ENCODE measurements at regions not wholly inside any gene's neighbourhood (a gene's known extent, or its start where the extent isn't known, plus 50 kb on each side); places are given as distances from the start of the nearest gene placed in this dataset.
A peak's percentile ranks its signal among the peaks of the same experiment; 100 is the strongest.

DNA sequence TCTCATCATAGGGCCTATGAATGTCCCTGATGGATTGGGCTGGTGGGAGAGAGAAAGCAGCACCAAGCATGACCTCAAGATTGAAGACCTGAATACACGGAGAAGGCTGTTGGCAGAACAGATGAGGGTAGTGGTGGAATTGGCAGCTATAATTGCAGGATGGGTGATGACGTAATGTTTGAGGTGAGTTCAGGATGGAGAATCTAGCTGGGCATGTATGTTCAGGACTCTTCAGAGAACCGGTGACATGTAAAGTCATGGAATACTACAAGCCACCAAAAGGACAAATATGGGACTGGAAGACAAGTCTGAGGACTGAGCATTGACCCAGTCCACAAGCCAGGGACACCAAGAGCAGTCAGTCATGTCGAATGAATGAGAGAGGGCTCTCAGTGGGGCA is 999.8 kb upstream of the TMEM132C start:
- DNase-seq = no peak

DNA sequence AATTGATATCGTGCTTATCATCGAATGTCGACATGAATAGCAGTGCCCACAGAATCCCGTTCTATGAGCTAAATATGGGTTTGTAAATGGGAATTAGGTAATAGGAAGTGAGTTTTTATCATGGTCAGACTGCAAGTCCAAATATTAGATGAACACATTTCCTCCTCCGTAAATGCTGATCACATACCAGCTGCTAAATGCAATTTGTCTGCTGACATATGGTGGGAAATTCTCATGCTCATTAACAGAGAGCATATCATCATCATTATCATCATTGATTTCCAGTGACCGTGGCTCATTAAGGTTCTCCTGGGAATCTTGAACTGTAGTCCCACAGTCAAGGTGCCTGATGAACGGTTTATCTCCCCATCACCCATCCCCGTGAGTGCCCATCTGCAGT is 998.8 kb upstream of the TMEM132C start:
- DNase-seq = no peak

- DNase-seq = no peak
Measured at GRCh38 chr12:127268706-127269425, 998.1 kb upstream of the TMEM132C start.

- peak; percentile 54 for DNase-seq
Measured at GRCh38 chr12:127270193-127270592, 996.8 kb upstream of the TMEM132C start.

DNA sequence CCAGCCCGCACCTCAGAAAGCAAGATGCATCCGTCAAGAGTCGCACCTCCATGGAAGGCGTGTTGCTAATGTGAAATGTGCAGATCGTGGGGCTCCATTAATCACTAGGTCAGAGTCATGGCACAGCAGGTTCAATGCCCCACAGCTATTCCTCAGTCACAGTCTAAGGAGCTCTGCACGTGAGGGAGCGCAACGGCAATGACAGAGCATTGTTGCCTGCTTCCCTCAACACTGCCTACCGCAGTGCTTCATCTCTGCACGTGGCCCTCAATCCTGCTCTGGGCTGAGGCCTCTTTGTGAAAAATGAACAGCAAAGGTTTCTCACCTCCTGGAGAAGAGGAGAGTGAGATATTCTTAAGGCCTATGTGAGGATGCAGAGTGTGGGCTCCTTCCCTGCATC is 995.2 kb upstream of the TMEM132C start:
- no peak for DNase-seq

- DNase-seq = no peak
Measured at GRCh38 chr12:127272864-127273263, 994.1 kb upstream of the TMEM132C start.

GRCh38 chr12:127273626-127274025 is 993.3 kb upstream of the TMEM132C start:
- DNase-seq = no peak

DNA sequence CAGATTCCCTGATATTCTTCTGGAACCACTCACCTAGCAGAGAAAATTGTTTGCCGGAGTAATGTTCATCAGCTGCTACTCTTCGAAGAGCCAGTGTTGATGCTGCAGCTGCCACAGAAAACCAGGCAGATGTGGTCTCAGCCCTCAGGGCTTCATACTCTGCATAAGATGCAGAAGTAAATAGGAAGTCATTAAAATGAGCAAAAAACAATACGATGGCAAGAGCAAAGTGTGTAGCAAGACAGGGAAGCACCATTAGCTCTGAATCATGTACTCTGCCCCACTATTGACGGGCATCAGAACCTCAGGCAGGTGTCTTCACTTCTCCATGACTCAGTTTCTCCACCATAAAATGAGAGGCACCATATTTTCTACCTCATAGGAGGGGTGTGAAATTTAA is 991.6 kb upstream of the TMEM132C start:
- no peak for DNase-seq

DNA sequence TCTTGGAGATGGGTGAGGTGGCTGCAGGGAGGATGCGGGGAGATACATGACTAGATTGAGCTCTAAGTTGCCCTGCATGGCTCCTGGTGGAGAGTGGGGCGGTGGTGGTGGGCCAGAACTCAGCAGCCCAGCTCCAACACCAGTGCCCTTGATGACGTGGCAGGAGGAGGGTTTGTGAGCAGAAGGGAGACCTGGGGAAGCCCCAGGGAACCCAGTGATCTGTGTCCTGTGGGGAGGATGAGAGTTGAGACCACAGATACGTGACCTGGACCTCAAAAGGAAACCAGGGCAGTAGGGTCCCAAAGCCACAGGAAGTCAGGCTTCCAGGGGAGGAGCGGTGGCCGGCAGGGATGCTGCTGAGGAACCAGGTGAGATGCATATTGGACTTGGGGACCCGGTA is 989.1 kb upstream of the TMEM132C start:
- DNase-seq = no peak

DNA sequence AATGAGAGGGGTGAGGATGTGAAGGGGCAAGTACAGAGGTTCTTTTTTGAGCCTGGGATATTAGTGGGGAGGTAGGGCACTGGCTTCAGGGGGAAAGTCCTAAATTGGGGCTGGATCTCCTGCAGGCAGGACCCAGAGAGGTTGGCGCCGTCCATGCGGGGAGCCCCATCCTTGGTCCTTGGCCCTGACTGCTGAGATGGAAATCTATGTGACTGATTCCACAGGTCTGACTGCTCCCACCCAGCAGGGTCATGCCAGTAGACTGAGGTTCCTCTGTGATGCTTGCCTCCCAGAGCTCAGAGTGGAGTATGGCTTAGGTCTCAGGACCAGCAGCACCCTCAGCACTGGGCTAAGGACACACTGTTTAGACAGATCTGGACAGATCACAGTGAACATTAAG is 988.6 kb upstream of the TMEM132C start:
- DNase-seq = no peak

DNA sequence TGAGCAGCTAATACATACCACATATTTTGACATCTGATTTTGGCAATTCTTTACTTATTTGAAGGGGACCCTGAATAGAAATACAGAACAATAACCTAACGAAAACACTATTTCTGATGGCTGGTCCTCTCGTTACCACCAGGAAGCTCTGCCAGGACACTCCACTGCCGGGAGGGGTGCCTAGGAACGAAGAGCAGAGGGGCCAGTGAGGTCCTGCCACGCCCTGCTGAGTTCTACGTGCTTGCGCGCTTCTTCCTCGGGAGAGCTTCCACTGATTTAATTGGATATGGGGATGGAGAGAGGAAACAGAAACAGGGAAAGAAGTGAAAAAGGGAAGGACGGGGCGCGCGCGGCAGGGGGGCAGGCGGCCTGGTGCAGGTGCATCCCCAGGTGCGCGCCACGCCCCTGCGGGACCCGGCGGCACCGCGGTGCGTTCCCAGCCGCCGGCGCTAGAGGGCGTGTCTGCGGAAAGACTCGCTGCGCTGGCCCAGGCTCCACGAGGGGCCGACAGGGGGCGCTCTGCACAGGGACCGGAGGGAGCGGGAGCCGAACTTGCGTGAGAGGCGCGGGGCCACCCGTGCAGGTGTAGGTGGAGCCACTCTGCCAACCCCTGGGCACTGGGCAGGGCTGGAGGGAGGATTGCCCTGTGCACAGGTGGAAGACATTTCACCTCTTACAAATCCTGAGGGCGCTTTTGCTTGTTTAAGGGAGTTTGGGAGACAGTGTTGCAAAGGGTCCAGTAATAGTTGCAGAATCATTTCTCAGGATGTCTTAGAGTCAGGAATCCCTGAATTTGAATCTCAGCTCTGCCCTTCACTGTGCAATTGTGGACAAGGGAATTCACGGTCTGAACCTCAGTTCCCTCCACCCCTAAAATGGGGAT is 986.3 kb upstream of the TMEM132C start:
- peak; percentile 76 for DNase-seq

DNA sequence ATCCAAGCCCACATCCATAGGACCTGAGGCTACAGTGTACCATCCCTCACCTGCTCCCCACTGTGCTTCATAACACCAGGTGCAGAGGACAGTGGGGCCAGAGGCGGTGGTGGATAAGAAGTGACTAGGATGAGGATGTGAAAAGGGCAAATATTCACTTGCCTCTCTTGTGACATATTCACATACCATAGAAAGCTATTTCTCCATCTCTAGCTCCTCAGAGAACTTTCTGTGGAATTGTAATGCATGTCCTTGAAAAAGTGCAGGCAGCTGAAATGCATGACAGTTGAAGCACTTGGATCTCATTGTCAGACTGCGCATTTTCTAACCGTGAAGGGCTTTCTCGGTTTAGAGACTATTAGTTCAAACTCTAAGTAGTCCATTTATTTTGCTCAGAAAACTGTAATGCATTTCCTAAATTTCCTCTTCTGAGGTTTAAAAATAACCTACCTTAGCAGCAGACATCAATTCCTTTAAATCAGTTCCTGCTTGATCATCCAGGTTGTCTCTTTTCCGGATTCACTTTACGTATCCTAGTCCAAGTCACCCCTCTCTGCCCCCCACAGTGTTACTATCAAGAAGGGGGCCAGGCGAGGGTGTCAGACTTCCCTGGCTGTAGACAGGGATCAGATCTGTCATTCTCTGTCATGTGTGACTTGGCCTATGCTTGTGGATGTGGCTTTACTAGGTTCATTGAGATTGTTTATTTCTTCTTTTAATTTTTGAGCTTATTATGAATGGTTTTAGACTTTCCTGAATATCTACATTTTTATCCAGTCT is 984.0 kb upstream of the TMEM132C start:
- no peak for DNase-seq

- DNase-seq = no peak
Measured at GRCh38 chr12:127284021-127284420, 982.9 kb upstream of the TMEM132C start.

DNA sequence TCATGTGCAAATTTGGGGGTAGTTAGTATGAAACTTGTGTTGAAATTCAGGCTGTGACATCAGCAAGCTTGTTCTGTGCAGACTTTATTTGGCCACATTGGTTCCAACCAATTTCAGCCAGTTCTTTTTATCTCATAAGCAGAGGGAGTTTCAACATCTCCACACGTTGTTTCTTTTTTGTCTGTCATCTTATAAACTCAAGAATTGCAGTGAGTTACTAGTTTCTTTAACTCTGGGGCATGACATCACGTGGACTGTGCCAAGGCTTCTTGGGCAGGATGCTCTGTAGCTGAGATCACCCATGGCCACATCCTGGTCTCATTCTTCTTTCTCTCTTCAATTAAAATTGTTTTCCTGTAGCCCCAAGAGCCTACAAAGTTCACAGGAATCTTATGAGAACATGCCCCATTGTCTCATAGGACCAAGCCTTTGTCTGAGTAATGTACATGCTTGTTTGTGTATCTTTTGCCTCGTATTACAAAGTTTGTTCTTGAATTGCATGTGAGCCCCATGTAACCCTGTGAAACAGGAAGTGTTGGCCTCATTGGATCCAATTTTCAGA is 982.0 kb upstream of the TMEM132C start:
- no peak for DNase-seq

GRCh38 chr12:127286281-127286680 is 980.7 kb upstream of the TMEM132C start:
- no peak for DNase-seq

- DNase-seq = no peak
Measured at GRCh38 chr12:127287256-127287655, 979.7 kb upstream of the TMEM132C start.

DNA sequence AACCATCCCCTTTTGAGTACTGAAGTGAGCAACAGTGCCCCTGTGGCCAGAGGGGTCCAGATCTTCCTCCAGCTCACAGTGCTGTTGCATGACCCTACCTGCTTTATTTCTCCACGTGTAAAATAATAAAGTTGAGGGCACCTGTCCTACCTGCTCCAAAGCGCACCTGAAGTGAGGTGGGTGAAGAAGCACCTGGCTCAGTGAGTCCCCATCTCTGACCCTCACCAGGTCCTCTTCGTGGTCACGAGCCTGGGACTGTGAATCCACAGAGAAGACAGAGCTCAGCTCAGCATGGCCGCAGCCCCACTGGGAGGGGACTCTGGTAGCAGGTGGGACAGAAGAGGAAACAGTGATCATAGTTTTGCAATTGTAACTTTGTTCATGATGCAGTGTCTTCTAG is 976.7 kb upstream of the TMEM132C start:
- DNase-seq = no peak

DNA sequence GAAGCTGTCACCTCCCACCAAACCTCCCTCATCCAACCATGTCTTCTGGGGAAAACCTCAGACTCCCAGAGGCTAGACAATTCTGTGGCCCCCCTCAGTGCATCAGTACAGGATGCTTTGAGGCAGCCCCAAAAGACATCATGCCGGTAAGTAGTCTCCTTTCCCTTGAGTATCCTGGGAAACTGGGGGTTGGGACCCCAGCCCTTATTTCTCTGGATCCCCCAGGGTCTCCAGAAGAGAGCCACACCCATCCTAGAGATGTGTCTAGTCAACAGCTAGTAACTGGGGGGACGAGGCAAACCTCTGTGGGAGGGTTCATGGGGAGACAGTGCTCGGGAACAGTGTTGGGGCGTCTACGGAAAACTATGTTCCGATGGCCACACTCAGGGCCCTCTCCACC is 974.2 kb upstream of the TMEM132C start:
- no peak for DNase-seq

GRCh38 chr12:127293507-127294310 is 973.3 kb upstream of the TMEM132C start:
- peak; percentile 70 for DNase-seq

DNA sequence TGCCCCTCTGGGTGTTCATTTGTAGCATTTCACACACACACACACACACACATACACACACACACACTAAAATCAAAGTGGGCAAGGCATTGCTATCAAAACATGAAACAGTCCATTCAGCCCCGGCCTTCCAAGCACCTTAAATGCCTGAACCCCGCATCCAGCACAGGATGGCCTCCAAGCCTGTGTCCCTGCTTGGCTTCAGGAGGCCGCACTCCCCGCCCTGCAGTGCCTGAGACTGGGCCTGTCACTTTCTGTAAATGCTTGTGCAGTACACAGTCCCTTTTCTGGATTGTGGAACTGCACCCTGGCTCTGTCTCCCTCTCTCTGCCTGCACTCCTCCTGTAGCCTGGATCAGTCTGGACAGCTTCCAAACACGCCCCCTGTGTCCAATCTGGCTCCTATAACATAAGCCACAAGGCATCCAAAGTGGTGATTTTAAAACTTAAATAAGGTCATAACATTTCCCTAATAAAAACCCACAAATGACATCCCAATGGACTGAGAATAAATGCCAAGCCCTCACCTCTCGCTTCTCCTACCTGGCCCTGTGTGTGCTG is 972.2 kb upstream of the TMEM132C start:
- DNase-seq = no peak

- DNase-seq = no peak
Measured at GRCh38 chr12:127295630-127296029, 971.3 kb upstream of the TMEM132C start.

DNA sequence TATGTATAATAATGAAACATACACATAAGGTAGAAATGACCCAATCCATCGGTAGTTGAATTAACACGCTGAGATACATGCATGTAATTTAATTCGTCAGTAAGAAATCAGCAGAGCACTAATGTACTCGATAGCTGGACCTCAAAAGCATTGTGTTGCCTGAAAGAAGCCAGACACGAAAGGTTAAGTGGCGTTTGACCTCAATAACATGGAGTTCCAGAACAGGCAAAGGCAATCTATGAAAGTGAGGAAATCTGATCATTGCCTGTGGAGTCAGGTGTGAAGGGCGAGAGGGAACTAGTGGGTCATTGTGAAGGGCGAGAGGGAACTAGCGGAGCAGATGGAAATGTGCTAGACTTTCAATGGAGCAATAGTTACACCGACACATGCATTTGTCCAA is 970.4 kb upstream of the TMEM132C start:
- no peak for DNase-seq

All from hematopoietic multipotent progenitor cell treated with erythropoietin and hydrocortisone succinate and interleukin-3 and kit ligand, for 4 days (in vitro differentiated cells).